ENCODE measurements at regions not wholly inside any gene's neighbourhood (a gene's known extent, or its start where the extent isn't known, plus 50 kb on each side); places are given as distances from the start of the nearest gene placed in this dataset.

DNA sequence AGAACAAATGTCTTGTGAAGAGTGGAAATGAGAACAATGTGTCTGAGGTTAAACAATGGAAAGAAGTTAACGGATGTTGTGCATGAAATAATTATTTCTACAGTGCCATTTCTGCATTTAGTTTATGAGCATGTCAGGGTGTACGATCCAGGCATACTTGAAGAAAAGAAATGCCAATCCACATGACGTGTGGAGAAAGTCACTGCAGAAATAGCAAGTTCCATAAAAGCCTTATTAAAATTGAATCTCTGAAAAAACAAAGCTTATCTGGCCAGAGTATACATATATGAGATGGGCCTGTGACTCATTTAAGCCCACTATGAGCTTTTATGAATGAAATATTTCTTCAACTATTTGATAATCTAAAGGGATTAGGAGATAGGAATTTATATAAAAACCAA lies 426.1 kb downstream of the EFNB2 start:
- no peaks in the 10 kb centered on the region for H3K4me1 Mint-ChIP-seq (ENCODE audit: low read depth)
- no peaks in the 10 kb centered on the region for H3K36me3 Mint-ChIP-seq (ENCODE audit: low read depth)
- H3K9me3 Mint-ChIP-seq: no peaks in the 10 kb centered on the region
- no peak for DNase-seq
- TF ChIP-seq, protein P1, sequence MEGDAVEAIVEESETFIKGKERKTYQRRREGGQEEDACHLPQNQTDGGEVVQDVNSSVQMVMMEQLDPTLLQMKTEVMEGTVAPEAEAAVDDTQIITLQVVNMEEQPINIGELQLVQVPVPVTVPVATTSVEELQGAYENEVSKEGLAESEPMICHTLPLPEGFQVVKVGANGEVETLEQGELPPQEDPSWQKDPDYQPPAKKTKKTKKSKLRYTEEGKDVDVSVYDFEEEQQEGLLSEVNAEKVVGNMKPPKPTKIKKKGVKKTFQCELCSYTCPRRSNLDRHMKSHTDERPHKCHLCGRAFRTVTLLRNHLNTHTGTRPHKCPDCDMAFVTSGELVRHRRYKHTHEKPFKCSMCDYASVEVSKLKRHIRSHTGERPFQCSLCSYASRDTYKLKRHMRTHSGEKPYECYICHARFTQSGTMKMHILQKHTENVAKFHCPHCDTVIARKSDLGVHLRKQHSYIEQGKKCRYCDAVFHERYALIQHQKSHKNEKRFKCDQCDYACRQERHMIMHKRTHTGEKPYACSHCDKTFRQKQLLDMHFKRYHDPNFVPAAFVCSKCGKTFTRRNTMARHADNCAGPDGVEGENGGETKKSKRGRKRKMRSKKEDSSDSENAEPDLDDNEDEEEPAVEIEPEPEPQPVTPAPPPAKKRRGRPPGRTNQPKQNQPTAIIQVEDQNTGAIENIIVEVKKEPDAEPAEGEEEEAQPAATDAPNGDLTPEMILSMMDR (IDR thresholded peaks at IDR 0.05): no peak
- intact Hi-C loops (cut with micrococcal nuclease): no loop called here
- ChIA-PET CTCF (no interaction called here), POLR2A (no interaction called here)
- H3K27ac Mint-ChIP-seq: no peak overlapping the region
- H3K4me3 Mint-ChIP-seq: no peak overlapping the region
- H3K27me3 Mint-ChIP-seq: no peaks in the 10 kb centered on the region
- ATAC-seq: no peak

- H3K36me3 Mint-ChIP-seq (ENCODE audit: low read depth): no peaks in the 10 kb centered on the region
- TF ChIP-seq, protein P1 (IDR thresholded peaks at IDR 0.05): no peak
- no peak for DNase-seq
- ChIA-PET CTCF (no interaction called here), POLR2A (no interaction called here)
- H3K4me1 Mint-ChIP-seq (ENCODE audit: low read depth): no peaks in the 10 kb centered on the region
- H3K27ac Mint-ChIP-seq: no peak overlapping the region
- no peak overlapping the region for H3K4me3 Mint-ChIP-seq
- no peak for ATAC-seq
- intact Hi-C loops (cut with micrococcal nuclease): no loop called here
- no peaks in the 10 kb centered on the region for H3K9me3 Mint-ChIP-seq
- H3K27me3 Mint-ChIP-seq: no peaks in the 10 kb centered on the region
Observed at GRCh38 chr13:106108346-106108745, 427.1 kb downstream of the EFNB2 start.

- POLR2A ChIA-PET: no interaction called here
- Mint-ChIP-seq H3K9me3 (no peaks in the 10 kb centered on the region), H3K27me3 (no peaks in the 10 kb centered on the region)
Observed at GRCh38 chr13:106107061-106107460, 428.4 kb downstream of the EFNB2 start.

DNA sequence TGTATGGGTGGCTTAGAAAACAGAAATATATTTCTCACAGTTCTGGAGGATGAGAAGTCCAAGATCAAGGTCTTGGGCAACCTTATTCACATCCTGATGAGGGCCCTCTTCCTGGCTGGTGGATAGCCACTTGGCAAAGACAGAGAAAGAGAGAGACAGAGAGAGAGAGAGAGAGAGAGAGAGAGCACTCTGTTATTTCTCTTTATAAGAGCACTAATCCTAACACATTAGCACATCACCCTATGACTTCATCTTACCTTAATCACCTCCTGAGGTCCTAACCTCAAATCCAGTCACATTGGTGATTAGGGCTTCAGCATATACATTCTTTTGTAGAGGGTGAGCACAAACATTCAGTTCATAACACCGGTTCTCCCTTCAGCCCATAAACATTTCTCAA lies 430.3 kb downstream of the EFNB2 start:
- Mint-ChIP-seq H3K4me1 (ENCODE audit: low read depth) (no peaks in the 10 kb centered on the region), H3K4me3 (no peak overlapping the region), H3K36me3 (ENCODE audit: low read depth) (no peaks in the 10 kb centered on the region), H3K27ac (no peak overlapping the region), H3K27me3 (no peaks in the 10 kb centered on the region), H3K9me3 (no peaks in the 10 kb centered on the region)
- no peak for DNase-seq
- intact Hi-C loops (cut with micrococcal nuclease): no loop called here
- no peak for ATAC-seq
- ChIA-PET POLR2A (no interaction called here), CTCF (no interaction called here)
- TF ChIP-seq, protein P1 (IDR thresholded peaks at IDR 0.05): no peak

More at GRCh38 chr13:106107061-106107460, 428.4 kb downstream of the EFNB2 start:
- Mint-ChIP-seq H3K4me3 (no peak overlapping the region), H3K4me1 (ENCODE audit: low read depth) (no peaks in the 10 kb centered on the region), H3K36me3 (ENCODE audit: low read depth) (no peaks in the 10 kb centered on the region), H3K27ac (no peak overlapping the region)
- TF ChIP-seq, protein P1 (IDR thresholded peaks at IDR 0.05): no peak
- no peak for DNase-seq
- CTCF ChIA-PET: no interaction called here
- ATAC-seq: no peak
- intact Hi-C loops (cut with micrococcal nuclease): no loop called here

- H3K27ac Mint-ChIP-seq: no peak overlapping the region
Observed at GRCh38 chr13:106104281-106104901, 431.1 kb downstream of the EFNB2 start.

More at GRCh38 chr13:106104281-106104901, 431.1 kb downstream of the EFNB2 start:
- H3K4me1 Mint-ChIP-seq (ENCODE audit: low read depth): no peaks in the 10 kb centered on the region
- intact Hi-C loops (cut with micrococcal nuclease): no loop called here
- no peak for ATAC-seq
- H3K4me3 Mint-ChIP-seq: no peak overlapping the region
- CTCF ChIA-PET: no interaction called here
- TF ChIP-seq, protein P1 (IDR thresholded peaks at IDR 0.05): no peak
- H3K9me3 Mint-ChIP-seq: no peaks in the 10 kb centered on the region
- no peaks in the 10 kb centered on the region for H3K36me3 Mint-ChIP-seq (ENCODE audit: low read depth)
- POLR2A ChIA-PET: no interaction called here
- no peak for DNase-seq
- H3K27me3 Mint-ChIP-seq: no peaks in the 10 kb centered on the region

All from activated CD8-positive, alpha-beta T cell treated with anti-CD3 and anti-CD28 coated beads for 36 hours (primary cell).